ENCODE measurements at regions not wholly inside any gene's neighbourhood (a gene's known extent, or its start where the extent isn't known, plus 50 kb on each side); places are given as distances from the start of the nearest gene placed in this dataset.
A peak's percentile ranks its signal among the peaks of the same experiment; 100 is the strongest.

DNA sequence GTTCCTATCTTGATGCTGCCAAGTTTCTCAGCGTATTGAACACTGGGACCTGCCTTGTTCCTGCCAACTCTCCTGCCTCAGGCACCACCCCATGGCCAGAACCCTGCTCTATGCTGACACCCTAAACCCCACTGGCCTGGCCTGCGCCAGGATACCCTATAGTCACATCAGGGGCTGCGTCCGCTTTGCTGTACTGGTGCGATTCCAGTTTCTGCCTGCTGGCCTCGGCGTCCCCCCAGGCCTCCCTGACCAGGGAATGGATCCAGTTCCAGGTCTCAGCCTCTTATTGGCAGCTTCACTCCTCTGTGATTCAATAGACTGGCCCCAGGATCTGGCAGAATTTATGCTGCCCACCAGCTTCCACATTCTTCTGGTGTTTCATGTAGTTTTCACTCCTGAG, 55.0 kb downstream of the GPR6 start:
- DNase-seq (ENCODE audit: low read depth, low spot score) = no peak

GRCh38 chr6:110033749-110034666, 55.9 kb downstream of the GPR6 start:
- DNase-seq (ENCODE audit: low read depth, low spot score) = no peak

DNA sequence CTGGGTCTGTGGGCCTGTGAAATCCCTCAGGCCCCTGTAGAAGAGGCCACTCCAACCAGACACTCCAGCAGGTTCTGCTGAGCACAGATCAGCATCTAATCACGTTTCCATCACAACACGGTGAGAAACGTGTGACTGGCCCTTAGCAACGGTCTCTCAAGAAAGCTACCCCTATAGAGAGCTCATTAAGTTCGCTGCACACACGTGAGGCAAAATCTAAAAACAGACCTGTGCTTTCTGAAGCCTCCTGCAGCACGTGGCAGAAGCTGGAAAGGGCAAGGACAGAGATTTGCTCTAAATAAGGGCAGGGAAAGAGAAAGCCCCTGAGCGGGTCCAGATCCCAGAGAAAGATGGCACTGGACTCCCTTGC, 56.5 kb downstream of the GPR6 start:
- DNase-seq (ENCODE audit: low read depth, low spot score) = no peak

DNA sequence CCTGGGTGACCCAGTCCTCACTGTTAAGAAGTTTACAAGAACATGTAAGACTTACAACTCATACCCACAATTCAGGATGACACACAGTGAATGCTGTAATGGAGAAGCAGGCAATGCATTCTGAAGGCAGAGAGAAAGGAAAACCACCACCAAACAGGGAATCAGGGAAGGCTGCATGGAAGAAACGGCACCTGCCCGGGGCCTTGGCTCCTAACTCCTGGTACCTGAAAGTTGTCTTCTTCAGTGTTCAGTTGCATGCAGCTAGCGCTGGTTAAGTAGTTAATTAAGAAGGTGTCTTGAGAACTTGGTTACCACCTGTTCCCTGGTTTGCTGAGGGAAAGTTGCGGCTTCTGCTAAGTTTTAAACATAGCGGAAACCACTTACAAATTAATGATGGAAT, 57.2 kb downstream of the GPR6 start:
- no peak for DNase-seq (ENCODE audit: low read depth, low spot score)

GRCh38 chr6:110036408-110037302, 58.5 kb downstream of the GPR6 start:
- DNase-seq (ENCODE audit: low read depth, low spot score) = no peak

DNA sequence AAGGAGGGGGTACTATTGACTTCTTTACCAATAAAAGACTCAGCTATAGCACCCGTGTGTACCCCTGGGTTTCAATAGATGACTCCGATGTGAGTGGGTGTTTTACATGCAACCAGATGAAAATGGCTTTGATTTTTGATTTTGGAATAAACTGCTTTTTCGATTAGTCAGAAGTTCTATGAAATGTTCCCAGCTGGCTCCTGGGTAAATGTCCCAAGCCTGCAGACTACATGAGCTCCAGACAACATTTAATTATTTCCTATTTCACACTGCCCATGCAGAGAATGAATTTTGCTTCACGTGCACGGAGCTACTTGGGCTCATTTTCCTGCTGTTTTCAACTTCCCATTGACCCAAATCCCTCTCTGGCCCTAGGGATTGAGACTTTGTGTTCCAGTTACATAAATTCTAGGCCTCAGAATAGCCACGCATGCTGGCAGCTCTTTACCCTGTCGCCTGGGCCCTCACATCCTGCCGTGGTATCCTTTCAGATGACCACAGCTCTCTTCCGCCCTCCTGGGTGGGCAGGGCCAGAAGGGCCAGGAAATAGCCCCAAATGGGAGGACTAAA, 59.7 kb downstream of the GPR6 start:
- no peak for DNase-seq (ENCODE audit: low read depth, low spot score)

DNA sequence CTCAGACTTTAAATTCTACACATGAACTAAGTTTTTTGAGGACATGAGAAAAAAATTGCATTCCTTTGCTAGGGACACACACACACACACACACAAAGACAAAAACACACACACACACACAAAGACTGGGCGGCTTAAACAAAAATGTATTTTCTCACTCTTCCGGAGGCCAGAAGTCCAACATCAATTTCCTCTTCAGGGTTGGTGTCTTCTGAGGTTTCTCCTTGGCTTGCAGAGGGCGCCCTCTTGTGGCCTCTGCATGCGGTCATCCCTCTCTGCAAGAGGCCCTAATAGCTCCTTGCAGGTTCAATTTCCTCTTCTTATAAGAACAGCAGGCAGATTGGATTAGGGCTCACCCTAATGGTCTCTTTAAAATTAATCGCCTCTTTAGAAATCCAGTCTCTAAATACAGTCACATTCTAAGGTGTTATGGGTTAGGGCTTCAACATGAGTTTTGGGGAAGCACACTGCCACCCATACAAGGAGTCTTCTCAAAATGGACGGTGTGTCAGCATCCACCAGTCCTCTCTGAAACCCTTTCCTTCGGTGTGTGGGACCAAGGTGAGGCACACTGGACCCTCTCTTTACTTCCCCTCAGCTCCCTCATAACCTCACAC, 61.4 kb downstream of the GPR6 start:
- peak; percentile 61 for DNase-seq (ENCODE audit: low read depth, low spot score)

- DNase-seq (ENCODE audit: low read depth, low spot score) = no peak
Observed at GRCh38 chr6:110039981-110040383, 61.9 kb downstream of the GPR6 start.

DNA sequence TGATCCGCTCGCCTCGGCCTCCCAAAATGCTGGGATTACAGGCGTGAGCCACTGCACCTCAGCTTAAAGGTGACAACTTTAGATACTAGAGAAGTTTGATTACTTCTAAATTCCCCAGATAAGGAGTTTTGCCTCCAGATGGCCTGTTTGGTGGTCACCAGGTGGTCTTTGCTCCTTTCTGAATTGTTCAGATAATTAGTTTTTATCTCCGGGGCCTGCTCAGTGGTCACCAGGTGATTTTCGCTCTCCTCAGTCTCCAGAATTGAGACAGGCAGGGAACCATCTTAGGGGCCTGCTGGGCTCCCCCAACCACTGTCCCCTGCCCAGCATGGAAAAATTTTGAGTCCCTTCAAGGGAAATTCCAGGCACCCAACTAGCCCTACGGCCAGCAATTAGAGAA, 62.6 kb downstream of the GPR6 start:
- no peak for DNase-seq (ENCODE audit: low read depth, low spot score)

- no peak for DNase-seq (ENCODE audit: low read depth, low spot score)
Observed at GRCh38 chr6:110041126-110041525, 63.0 kb downstream of the GPR6 start.

- no peak for DNase-seq (ENCODE audit: low read depth, low spot score)
Observed at GRCh38 chr6:110041830-110042229, 63.7 kb downstream of the GPR6 start.

- no peak for DNase-seq (ENCODE audit: low read depth, low spot score)
Observed at GRCh38 chr6:110042670-110043296, 64.7 kb downstream of the GPR6 start.

DNA sequence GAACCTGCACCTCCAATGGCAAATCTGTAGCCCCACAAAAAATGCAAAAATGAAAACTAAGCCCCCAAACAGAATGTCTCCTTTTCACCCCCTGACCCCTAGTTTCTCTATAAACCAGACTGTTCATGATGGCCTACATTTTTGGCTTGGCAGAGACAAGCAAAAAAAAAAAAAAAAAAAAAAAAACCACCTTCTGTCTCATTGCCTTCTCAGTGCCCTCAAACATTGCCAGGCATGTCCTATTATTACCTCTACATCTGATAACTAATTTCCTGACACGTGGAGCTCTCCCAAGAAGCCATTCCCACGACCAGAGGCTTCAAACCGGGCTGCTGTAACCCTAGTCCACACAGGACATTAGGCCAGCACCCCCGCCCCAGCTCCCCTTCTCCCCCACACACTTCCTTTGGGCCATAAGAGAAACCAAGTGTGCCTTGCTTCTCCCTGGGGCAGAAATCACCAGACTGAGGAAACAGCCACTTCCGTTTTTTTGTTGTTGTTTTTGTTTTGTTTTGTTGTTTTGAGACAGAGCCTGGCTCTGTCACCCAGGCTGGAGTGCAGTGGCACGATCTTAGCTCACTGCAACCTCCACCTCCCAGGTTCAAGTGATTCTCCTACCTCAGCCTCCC, 65.4 kb downstream of the GPR6 start:
- no peak for DNase-seq (ENCODE audit: low read depth, low spot score)

GRCh38 chr6:110044096-110044495, 66.0 kb downstream of the GPR6 start:
- no peak for DNase-seq (ENCODE audit: low read depth, low spot score)

DNA sequence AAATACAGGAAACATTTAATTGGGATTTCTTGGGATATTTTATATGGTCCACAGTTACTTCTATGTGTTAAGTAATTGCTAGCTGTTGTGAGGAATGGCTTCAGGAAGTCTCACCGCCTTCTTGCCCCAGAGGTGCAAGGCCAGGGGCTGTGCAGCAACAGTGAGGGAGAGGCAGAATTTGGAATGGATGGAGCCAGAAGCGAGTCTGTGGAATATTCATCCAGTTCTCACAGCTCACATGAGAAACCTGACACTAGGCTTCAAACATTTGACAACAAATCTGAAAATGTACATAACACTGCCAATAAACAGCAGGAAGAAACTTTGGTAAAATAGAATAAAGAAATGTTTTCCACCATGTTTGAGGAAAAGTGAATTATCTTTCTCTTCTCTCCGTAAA, 66.5 kb downstream of the GPR6 start:
- no peak for DNase-seq (ENCODE audit: low read depth, low spot score)

- DNase-seq (ENCODE audit: low read depth, low spot score) = no peak
Observed at GRCh38 chr6:110048221-110048875, 70.2 kb downstream of the GPR6 start.

GRCh38 chr6:110049696-110050439, 71.8 kb downstream of the GPR6 start:
- DNase-seq (ENCODE audit: low read depth, low spot score) = no peak

All from iPS DF 19.7 (cell line).